ENCODE measurements at regions not wholly inside any gene's neighbourhood (a gene's known extent, or its start where the extent isn't known, plus 50 kb on each side); places are given as distances from the start of the nearest gene placed in this dataset.
"Not testable (repeated sequence)": the region's sequence is repeated elsewhere in the genome, so short reads cannot be mapped to it uniquely, and the experiment has no call there.

GRCh38 chr10:6680735-6681134 lies 100.7 kb upstream of the PRKCQ start:
- DNase-seq (ENCODE audit: low spot score), result no peak

GRCh38 chr10:6678956-6679355 lies 98.9 kb upstream of the PRKCQ start:
- DNase-seq (ENCODE audit: low spot score), result no peak

DNA sequence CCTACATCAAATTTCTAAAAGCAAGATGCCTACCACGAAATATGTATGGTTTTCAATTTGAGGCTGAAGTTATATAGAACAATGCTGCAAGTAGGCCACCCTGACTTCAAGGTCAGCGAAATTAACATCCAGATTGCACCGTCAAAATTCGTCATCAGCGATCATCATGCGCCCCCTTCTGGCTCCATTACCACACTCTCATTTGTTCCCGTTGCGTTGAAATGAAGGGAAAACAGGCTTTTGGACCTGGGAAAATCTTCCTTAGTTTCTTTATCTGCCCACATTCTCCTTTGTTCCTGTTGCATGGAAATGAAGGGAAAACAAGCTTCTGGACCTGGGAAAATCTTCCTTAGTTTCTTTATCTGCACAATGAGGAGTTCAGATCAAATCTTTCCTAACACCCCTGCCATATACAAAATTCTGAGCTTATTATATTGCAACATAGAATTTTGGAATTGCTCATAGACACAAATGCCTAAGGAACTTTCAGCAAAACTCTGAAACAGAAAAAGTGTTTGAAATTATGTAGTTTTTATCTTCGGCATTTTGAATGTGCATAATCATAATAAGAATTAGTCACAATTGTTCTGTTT lies 98.2 kb upstream of the PRKCQ start:
- DNase-seq (ENCODE audit: low spot score), result peak; percentile 57

DNA sequence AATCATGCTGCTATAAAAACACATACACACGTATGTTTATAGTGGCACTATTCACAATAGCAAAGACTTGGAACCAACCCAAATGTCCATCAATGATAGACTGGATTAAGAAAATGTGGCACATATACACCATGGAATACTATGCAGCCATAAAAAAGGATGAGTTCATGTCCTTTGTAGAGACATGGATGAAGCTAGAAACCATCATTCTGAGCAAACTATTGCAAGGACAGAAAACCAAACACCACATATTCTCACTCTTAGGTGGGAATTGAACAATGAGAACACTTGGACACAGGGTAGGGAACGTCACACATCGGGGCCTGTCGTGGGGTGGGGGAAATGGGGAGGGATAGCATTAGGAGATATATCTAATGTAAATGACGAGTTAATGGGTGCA lies 97.1 kb upstream of the PRKCQ start:
- not testable (repeated sequence) for DNase-seq (ENCODE audit: low spot score)

- no peak for DNase-seq (ENCODE audit: low spot score)
Measured at GRCh38 chr10:6674291-6674690, 94.2 kb upstream of the PRKCQ start.

GRCh38 chr10:6671976-6672375 lies 91.9 kb upstream of the PRKCQ start:
- DNase-seq (ENCODE audit: low spot score), result no peak

DNA sequence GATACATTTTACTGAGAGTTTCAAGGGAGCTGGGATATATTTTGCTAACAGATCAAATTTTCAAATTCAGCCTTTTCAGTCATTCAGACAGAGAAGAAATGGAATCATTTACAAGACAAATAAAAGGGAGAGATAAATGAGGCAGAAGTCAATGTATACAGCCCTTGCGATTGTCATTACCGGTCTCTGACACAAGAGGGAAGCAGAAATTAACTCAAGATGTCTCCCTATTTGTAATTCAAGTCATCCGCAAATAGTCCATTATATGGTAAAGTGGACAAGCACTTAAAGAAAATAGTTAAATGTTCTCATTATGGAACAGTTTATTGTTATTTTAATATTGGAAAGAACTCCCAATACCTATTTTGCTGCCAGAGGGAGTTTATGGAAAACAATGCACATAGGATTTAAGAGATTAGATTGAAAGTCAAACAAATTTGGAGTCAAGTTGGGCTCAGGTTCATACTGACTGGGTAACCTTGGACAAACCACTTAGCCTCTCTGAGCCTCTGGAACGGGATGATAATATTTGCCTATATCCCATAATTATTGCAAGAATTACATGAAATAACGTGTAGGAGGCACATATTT lies 89.3 kb upstream of the PRKCQ start:
- no peak for DNase-seq (ENCODE audit: low spot score)

- DNase-seq (ENCODE audit: low spot score), result no peak
Measured at GRCh38 chr10:6667679-6668270, 87.7 kb upstream of the PRKCQ start.

DNA sequence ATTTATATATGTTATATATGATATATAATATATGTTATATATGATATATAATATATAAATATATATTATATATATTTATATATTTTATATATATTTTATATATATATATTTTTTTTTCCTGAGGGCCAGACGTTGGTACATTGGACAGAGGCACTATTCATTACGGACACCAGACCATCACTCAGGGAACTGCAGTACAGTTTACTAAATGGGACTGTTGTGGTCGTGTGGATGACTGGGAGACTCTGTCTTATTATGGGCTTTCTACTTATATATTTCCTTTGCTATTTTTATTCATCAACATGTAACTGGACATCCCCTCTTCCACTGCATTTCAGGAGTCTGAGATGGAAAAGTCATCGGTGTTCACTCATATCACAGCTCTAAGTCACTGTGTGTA lies 87.1 kb upstream of the PRKCQ start:
- DNase-seq (ENCODE audit: low spot score), result no peak

DNA sequence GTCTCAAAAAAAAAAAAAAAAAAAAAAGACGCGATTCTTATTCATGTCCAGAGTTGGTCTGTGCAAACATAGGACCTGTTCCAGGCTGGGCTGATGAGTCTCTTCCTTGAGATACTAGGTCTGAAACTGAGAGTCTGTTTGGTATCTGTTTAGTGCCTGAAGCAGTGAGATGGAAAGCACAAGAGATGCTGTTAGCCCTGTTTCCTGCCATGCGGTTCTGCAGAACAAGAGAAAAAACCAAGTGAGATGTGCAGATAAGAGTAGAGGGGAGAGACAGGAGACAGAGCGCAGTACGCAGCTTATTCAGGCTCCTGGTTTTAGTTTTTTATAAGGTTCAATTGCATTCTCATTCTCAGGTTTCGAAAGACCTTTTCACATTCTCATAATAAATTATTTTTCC lies 85.8 kb upstream of the PRKCQ start:
- no peak for DNase-seq (ENCODE audit: low spot score)

GRCh38 chr10:6660460-6660859 lies 80.4 kb upstream of the PRKCQ start:
- no peak for DNase-seq (ENCODE audit: low spot score)

DNA sequence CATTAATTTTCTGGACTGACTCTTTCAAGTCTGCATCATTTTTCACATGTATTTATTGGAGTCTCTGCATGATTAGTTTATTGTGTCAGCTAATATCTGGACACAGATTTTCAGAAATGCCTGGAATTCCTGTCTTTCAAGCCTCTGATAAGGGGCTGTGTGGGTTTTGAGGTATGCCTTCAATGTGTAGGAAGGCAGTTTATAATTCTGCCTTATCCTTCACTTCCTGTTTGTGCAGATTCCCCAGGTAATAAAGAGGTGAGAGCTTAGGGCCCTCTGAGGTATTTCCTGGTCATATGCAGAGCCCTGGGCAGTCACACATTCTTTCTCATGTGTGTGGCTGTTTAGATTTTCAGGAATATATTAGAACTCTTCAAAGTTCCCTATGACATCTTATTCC lies 79.4 kb upstream of the PRKCQ start:
- DNase-seq (ENCODE audit: low spot score), result no peak

DNA sequence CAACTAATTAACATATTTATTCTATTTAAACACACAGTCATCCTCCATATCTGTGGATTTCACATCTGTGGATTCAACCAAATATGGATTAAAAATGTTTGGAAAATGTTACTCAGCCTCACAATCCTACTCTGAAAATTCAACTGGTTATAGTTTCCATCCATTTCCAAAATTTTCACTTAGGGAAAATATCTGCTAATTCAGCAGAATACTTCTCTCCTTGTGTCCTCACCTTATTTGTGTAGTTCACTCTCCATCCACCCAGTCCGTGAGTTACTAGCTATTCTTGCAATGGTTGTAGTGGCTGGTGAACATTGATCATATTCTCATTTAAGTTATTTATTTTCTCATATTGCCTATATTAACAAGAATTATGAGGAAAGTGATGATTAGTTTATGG lies 77.6 kb upstream of the PRKCQ start:
- no peak for DNase-seq (ENCODE audit: low spot score)

- DNase-seq (ENCODE audit: low spot score), result no peak
Measured at GRCh38 chr10:6657196-6657595, 77.1 kb upstream of the PRKCQ start.

DNA sequence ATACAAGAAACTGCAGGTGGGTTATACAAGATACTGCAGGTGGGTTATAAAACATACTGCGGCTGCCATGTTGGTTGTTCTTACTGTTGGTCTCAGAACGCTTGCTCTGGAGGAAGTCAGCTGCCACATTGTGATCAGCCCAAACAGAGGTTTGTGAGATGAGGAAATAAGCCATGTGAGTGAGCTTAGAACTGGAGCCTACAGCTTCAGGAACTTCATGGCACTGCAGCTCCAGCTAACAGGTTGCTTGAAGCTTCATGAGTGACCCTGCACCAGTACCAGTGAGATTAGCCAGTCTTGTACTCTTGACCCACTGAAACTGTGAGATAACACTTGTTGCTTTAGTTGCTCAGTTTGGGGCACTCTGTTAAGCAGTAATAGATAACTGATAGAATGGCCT lies 74.5 kb upstream of the PRKCQ start:
- no peak for DNase-seq (ENCODE audit: low spot score)

DNA sequence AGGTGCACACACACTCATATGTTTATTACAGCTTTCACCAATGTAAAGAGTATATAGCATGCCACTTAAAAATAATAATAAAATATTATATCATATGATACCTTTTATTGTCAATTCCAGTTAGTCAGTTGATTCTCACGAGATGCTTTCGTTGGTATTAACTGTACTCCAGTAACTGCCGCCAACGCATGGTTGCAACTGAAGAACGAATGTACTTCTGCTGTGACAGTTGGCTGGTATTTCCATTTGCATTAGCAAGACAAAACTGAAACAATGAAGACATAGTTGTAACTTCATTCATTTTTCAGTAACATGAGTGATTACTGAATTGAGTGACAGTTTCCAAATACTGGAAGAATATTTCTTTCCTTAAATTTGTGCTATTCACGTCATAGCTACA lies 70.5 kb upstream of the PRKCQ start:
- DNase-seq (ENCODE audit: low spot score), result no peak

GRCh38 chr10:6649903-6650302 lies 69.8 kb upstream of the PRKCQ start:
- DNase-seq (ENCODE audit: low spot score), result no peak

DNA sequence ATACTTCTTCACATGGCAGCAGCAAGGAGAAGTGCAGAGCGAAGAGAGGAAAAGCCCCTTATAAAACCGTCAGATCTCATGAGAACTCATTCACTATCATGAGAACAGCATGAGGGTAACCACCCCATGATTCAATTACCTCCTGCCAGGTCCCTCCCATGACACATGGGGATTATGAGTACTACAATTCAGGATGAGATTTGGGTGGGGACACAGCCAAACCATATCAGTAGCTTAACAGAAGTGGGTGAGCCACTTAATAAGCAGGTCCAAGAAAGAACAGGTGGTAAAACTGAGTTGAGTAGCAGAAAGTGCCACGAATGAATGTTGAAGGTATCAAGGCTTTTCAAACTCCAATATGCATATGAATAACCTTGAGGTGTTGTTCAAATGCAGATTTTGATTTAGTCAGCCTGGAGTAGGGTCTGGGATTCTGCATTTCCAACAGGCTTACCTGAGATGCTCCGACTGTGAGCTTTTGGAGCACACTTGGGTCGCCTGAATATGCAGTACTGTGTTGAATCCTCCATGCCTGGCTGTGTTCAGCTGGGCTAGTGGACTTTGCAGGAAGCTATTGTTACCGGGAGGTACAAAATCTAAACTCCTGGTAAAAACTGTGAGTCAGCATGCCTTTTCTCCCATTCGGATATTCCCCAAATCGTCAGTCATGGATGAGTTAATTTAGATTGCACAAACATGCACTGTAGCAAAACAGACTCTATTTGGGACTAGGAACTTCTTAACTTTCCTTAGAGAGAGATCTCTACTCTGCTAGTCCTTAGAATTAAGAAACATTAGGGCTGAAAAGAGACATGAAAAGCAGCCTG lies 69.0 kb upstream of the PRKCQ start:
- DNase-seq (ENCODE audit: low spot score), result no peak

DNA sequence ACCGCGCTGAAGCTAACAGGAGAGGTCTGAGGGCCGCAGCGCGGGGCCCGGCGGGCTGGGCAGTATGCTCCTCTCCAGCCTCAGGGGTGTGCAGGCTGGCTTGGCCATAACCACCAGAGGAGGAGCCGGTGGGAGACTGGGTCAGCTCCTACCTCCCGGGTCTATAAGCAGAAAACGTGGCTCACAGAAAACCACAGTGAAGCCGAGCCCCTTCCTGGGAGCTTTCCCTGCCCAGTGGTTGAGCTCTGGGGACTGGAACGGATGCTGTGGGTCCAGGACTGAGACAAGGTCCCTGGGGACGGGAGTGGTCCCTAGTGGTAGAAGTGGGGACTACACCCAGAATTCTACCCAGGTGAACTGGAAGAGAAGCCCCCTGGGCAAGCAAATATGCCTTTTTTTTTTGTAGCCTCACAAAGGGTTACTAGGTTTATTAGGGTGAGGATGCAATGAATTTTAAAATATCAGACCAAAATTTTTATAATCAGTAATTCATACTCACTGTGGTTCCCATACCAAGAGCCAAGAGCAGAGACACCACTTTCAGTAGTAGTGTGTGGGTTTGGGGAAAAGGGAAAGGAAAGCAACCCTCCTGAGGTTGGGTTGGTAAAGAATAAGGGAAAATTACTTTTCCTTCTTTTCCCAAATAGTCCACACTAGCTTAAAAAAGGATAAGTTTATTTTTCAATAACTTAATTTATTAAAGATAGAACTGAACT lies 67.9 kb upstream of the PRKCQ start:
- peak; percentile 66 for DNase-seq (ENCODE audit: low spot score)

DNA sequence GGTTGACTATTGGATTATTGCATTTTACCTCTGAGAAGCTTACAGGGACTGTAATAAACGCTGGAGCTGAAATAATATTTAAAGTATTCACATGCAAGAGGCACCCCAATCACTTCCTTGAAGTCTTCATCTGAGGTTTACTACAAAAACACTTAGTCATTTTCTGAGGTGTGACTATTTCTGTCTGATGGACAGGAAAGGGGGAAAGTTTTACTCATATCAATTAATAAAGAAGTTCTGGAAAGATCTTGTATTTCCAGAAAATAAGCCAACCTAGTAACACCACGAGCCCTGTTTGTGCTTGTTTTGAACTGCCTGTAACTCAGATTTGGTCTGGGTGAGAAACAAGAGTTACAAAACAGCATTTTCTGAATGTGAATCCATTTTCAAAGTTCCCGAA lies 63.9 kb upstream of the PRKCQ start:
- DNase-seq (ENCODE audit: low spot score), result no peak

DNA sequence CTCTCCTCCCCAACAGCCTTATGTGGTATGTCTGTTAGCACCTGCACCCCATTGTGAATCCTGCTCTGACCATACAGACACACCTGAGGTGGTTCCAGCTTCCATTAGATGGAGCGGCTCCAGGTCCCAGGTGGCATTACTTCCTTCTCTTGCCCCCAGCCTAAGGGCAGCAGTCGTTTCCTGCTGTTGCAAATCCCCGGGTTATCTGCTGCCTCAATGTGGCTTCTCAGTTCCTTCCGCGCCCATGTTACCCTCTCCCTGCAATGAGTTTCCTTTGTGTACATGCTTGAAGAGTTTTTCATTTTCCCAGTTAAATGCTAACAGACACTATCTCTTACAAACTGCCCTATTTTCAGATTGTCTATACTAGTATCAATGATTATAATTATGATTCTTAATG lies 62.8 kb upstream of the PRKCQ start:
- no peak for DNase-seq (ENCODE audit: low spot score)

- DNase-seq (ENCODE audit: low spot score), result no peak
Measured at GRCh38 chr10:6640433-6641040, 60.5 kb upstream of the PRKCQ start.

Measured in ecto neural progenitor cell (in vitro differentiated cells).